SK-N-SH (cell line): ENCODE measurements at regions not wholly inside any gene's neighbourhood (a gene's known extent, or its start where the extent isn't known, plus 50 kb on each side); places are given as distances from the start of the nearest gene placed in this dataset.

ENCODE experiments used
- CTCF ChIA-PET: fragments of 300-600, 350-600 bp; formaldehyde crosslinking; extraction: SDS; loops from one replicate; lab custom pipeline; 2021; lab: Yijun Ruan, JAX
- POLR2A ChIA-PET: fragments of 350-600 bp; sonication (Branson Sonifier 250); formaldehyde crosslinking; extraction: SDS; loops from one replicate; lab custom pipeline; 2020; ENCODE audit warnings: antibody characterized with exemption, inconsistent platforms; lab: Yijun Ruan, JAX
- DNase-seq: peaks from one replicate; pipeline ENCODE4 v3.0.0; 2012
- H2AFZ ChIP-seq: fragments of 200-600 bp; sonication (generic); 2 replicates; pipeline ENCODE4 v1.8.1; 2016; ENCODE audit warnings: antibody characterized with exemption, mild to moderate bottlenecking, low read depth
- H3F3A ChIP-seq: fragments of 200-600 bp; sonication (generic); replicated peaks from 2 replicates; pipeline ENCODE3; 2016; ENCODE audit warnings: antibody characterized with exemption, mild to moderate bottlenecking; ENCODE audit not compliant: insufficient read depth
- H3K27ac ChIP-seq, 2 experiments: fragments of 200-500 bp in 1 of 2; fragments of 200-600 bp in 1 of 2; sonication (Bioruptor generic) in 1 of 2; sonication (generic), shearing (Covaris generic) in 1 of 2; 2 replicates each; pipeline versions ENCODE4 v1.5.1 to v1.6.1; 2014 to 2016; ENCODE audit warnings: low read depth in 2 of 2, inconsistent platforms in 1 of 2, low read length in 1 of 2, mild to moderate bottlenecking in 1 of 2, mixed read lengths in 1 of 2
- H3K27me3 ChIP-seq: fragments of 200-600 bp; sonication (generic), shearing (Covaris generic); 2 replicates; pipeline ENCODE4 v1.6.1; 2016; ENCODE audit warnings: mixed run types; ENCODE audit not compliant: insufficient read depth
- H3K36me3 ChIP-seq, 2 experiments: fragments of 200-500 bp in 1 of 2; fragments of 200-600 bp in 1 of 2; sonication (Bioruptor generic) in 1 of 2; sonication (generic) in 1 of 2; replicated peaks in 1 of 2; 2 replicates each; pipeline versions ENCODE3 to v1.5.1; 2014 to 2016; ENCODE audit warnings: low read length in 1 of 2, mild to moderate bottlenecking in 1 of 2; ENCODE audit not compliant: insufficient read depth in 2 of 2, control insufficient read depth in 1 of 2
- H3K4me1 ChIP-seq, 2 experiments: fragments of 200-500 bp in 1 of 2; fragments of 200-600 bp in 1 of 2; sonication (Bioruptor generic) in 1 of 2; sonication (generic), shearing (Covaris generic) in 1 of 2; 2 replicates each; pipeline versions ENCODE4 v1.5.1 to v1.6.1; 2014 to 2016; ENCODE audit warnings: low read depth in 1 of 2, low read length in 1 of 2, mixed run types in 1 of 2; ENCODE audit not compliant: insufficient read depth in 2 of 2, control insufficient read depth in 1 of 2
- H3K4me2 ChIP-seq: fragments of 200-600 bp; sonication (generic), shearing (Covaris generic); 2 replicates; pipeline ENCODE4 v1.6.1; 2017; ENCODE audit warnings: mixed run types
- H3K4me3 ChIP-seq, 2 experiments: fragments of 200-500 bp in 1 of 2; fragments of 200-600 bp in 1 of 2; sonication (Bioruptor generic) in 1 of 2; sonication (generic), shearing (Covaris generic) in 1 of 2; 2 replicates each; pipeline versions ENCODE4 v1.5.1 to v1.8.1; 2014 to 2016; ENCODE audit warnings: low read depth in 2 of 2, inconsistent platforms in 1 of 2, low read length in 1 of 2, mild to moderate bottlenecking in 1 of 2, mixed read lengths in 1 of 2, moderate library complexity in 1 of 2
- H3K79me2 ChIP-seq: fragments of 200-600 bp; sonication (generic); 2 replicates; pipeline ENCODE4 v1.8.1; 2017; ENCODE audit warnings: mild to moderate bottlenecking; ENCODE audit not compliant: insufficient read depth
- H3K9ac ChIP-seq: fragments of 200-600 bp; sonication (generic); 2 replicates; pipeline ENCODE4 v1.6.1; 2017; ENCODE audit warnings: mixed run types
- H3K9me2 ChIP-seq: fragments of 200-600 bp; sonication (generic); 2 replicates; pipeline ENCODE4 v1.6.1; 2017; ENCODE audit warnings: mixed run types
- H3K9me3 ChIP-seq: fragments of 200-600 bp; sonication (generic); 2 replicates; pipeline ENCODE4 v1.6.1; 2017; ENCODE audit warnings: mixed run types, mild to moderate bottlenecking, moderate library complexity
- H4K20me1 ChIP-seq: fragments of 200-600 bp; sonication (generic); 2 replicates; pipeline ENCODE4 v1.6.1; 2017; ENCODE audit warnings: mild to moderate bottlenecking, mixed run types; ENCODE audit not compliant: insufficient read depth
- CHD2 ChIP-seq: fragments of 150-350 bp; IDR thresholded peaks from 2 replicates; pipeline ENCODE4 v1.6.1; 2018; ENCODE audit warnings: low read length; ENCODE audit not compliant: partially characterized antibody
- CTCF ChIP-seq: fragments of 200-600 bp; sonication (generic); IDR thresholded peaks from 2 replicates; pipeline ENCODE4 v1.6.1; 2017; ENCODE audit warnings: antibody characterized with exemption, mild to moderate bottlenecking, moderate library complexity
- FOSL2 ChIP-seq: IDR thresholded peaks from 2 replicates; pipeline ENCODE4 v1.4.0; 2012; ENCODE audit warnings: low read depth, mild to moderate bottlenecking, moderate library complexity, borderline replicate concordance
- GABPA ChIP-seq: IDR thresholded peaks from 2 replicates; pipeline ENCODE4 v1.4.0; 2012; ENCODE audit warnings: low read depth, mild to moderate bottlenecking
- MAX ChIP-seq: IDR thresholded peaks from 2 replicates; pipeline ENCODE4 v1.4.0; 2012; ENCODE audit warnings: low read depth
- MEF2A ChIP-seq: IDR thresholded peaks from 2 replicates; pipeline ENCODE4 v1.4.0; 2012; ENCODE audit warnings: low read depth, borderline replicate concordance
- NRF1 ChIP-seq: IDR thresholded peaks from 2 replicates; pipeline ENCODE4 v1.6.1; 2012; ENCODE audit warnings: low read depth, mild to moderate bottlenecking, low read length
- PBX3 ChIP-seq: IDR thresholded peaks from 2 replicates; pipeline ENCODE4; 2012
- RAD21 ChIP-seq: IDR thresholded peaks from 2 replicates; pipeline ENCODE4 v1.6.1; 2012; ENCODE audit warnings: mild to moderate bottlenecking, low read length
- REST ChIP-seq: IDR thresholded peaks from 2 replicates; pipeline ENCODE4 v1.6.1; 2012; ENCODE audit warnings: mild to moderate bottlenecking, low read depth, low read length, moderate library complexity
- RXRA ChIP-seq: IDR thresholded peaks from 2 replicates; pipeline ENCODE4 v1.4.0; 2012; ENCODE audit warnings: low read depth, mild to moderate bottlenecking, borderline replicate concordance
- SMC3 ChIP-seq: IDR thresholded peaks from 2 replicates; pipeline ENCODE4 v1.6.1; 2012; ENCODE audit warnings: low read depth, low read length, improper control_type of control experiment
- TAF1 ChIP-seq: IDR thresholded peaks from 2 replicates; pipeline ENCODE4 v1.6.1; 2012; ENCODE audit warnings: low read depth, mild to moderate bottlenecking, low read length, moderate library complexity, borderline replicate concordance
- USF1 ChIP-seq: IDR thresholded peaks from 2 replicates; pipeline ENCODE4 v1.4.0; 2012; ENCODE audit warnings: low read depth, borderline replicate concordance
- YY1 ChIP-seq: IDR thresholded peaks from 2 replicates; pipeline ENCODE4 v1.4.0; 2012; ENCODE audit warnings: low read depth, mild to moderate bottlenecking
- WGBS: methylation state at CpG from one replicate; pipeline ENCODE4 v1.1.6; 2017; ENCODE audit warnings: low lambda C conversion rate; 5-methylcytosine and 5-hydroxymethylcytosine counted together

GRCh38 chr6:86595641-86596040 is 341.7 kb upstream of the HTR1E start:
- no peaks in the 10 kb centered on the region for H3K36me3 ChIP-seq
- no peak for TF ChIP-seq PBX3
- TF ChIP-seq SMC3: no peak
- peak; percentile 30; the same call in 1 of the 2 replicates for TF ChIP-seq RAD21
- no peak for TF ChIP-seq MEF2A
- TF ChIP-seq, all 33 proteins: peak for 1
- no peak overlapping the region for H3K9ac ChIP-seq
- H4K20me1 ChIP-seq: no peaks in the 10 kb centered on the region
- H3K27me3 ChIP-seq: no peaks in the 10 kb centered on the region
- no peak overlapping the region for H3K4me3 ChIP-seq
- no peak for DNase-seq
- ChIA-PET CTCF (no interaction called here), POLR2A (no interaction called here)
- no peak overlapping the region for H2AFZ ChIP-seq
- H3K79me2 ChIP-seq: no peaks in the 10 kb centered on the region
- no peaks in the 10 kb centered on the region for H3K9me3 ChIP-seq
- no peaks in the 10 kb centered on the region for H3F3A ChIP-seq
- H3K27ac ChIP-seq: peak overlapping the region in 1 of 2 experiments; percentile 56; a peak in 2 of 4 replicates
- no peak overlapping the region for H3K4me2 ChIP-seq
- 18% methylated on average over 3 of the region's 3 CpGs for WGBS
- H3K9me2 ChIP-seq: no peaks in the 10 kb centered on the region
- H3K4me1 ChIP-seq: peaks cover 0 to 2% of the 10 kb centered on the region in 2 experiments; a peak in 2 of 4 replicates

GRCh38 chr6:86586195-86586594 is 351.1 kb upstream of the HTR1E start:
- no peaks in the 10 kb centered on the region for H3K79me2 ChIP-seq
- no peaks in the 10 kb centered on the region for H3F3A ChIP-seq
- WGBS: 64% methylated on average over 4 of the region's 4 CpGs
- POLR2A ChIA-PET: no interaction called here
- no peak overlapping the region for H3K4me2 ChIP-seq
- no peaks in the 10 kb centered on the region for H3K9me3 ChIP-seq
- no peak for DNase-seq
- no peaks in the 10 kb centered on the region; a peak in 1 of 4 replicates for H3K4me1 ChIP-seq
- H3K4me3 ChIP-seq: no peak overlapping the region
- H3K36me3 ChIP-seq: no peaks in the 10 kb centered on the region
- no peaks in the 10 kb centered on the region for H3K27me3 ChIP-seq
- TF ChIP-seq NRF1 (no peak), TAF1 (no peak), USF1 (no peak)
- TF ChIP-seq, all 33 proteins: peak for 0
- Histone ChIP-seq H2AFZ (no peak overlapping the region), H3K27ac (no peak overlapping the region), H3K9ac (no peak overlapping the region), H4K20me1 (no peaks in the 10 kb centered on the region), H3K9me2 (no peaks in the 10 kb centered on the region)
- CTCF ChIA-PET: no interaction called here

GRCh38 chr6:86581833-86582232 is 355.5 kb upstream of the HTR1E start:
- H3K4me2 ChIP-seq: no peak overlapping the region
- ChIA-PET CTCF (no interaction called here), POLR2A (no interaction called here)
- H4K20me1 ChIP-seq: no peaks in the 10 kb centered on the region
- no peak overlapping the region for H3K4me3 ChIP-seq
- no peaks in the 10 kb centered on the region for H3K36me3 ChIP-seq
- no peak overlapping the region for H3K27ac ChIP-seq
- H3K9me3 ChIP-seq: no peaks in the 10 kb centered on the region
- H3K9ac ChIP-seq: no peak overlapping the region
- no peak overlapping the region for H2AFZ ChIP-seq
- DNase-seq: no peak
- WGBS: 20% methylated on average over 3 of the region's 3 CpGs
- H3K4me1 ChIP-seq: no peaks in the 10 kb centered on the region
- no peaks in the 10 kb centered on the region for H3K79me2 ChIP-seq
- no peaks in the 10 kb centered on the region for H3K27me3 ChIP-seq
- no peaks in the 10 kb centered on the region for H3K9me2 ChIP-seq
- no peaks in the 10 kb centered on the region for H3F3A ChIP-seq
- TF ChIP-seq TAF1 (no peak), NRF1 (no peak), RXRA (no peak), FOSL2 (no peak), GABPA (no peak), SMC3 (no peak), REST (no peak), CHD2 (no peak), MAX (no peak), CTCF (no peak), YY1 (no peak)
